Activated gamma-delta T cell treated with anti-CD3 and anti-CD28 coated beads, Interleukin-2, amount 50 U/mL, for 16 hours (primary cell): ENCODE measurements at regions not wholly inside any gene's neighbourhood (a gene's known extent, or its start where the extent isn't known, plus 50 kb on each side); places are given as distances from the start of the nearest gene placed in this dataset.

ENCODE experiments used
- DNase-seq: peaks from one replicate; pipeline ENCODE4 v3.0.0-alpha.2; 2020; ENCODE audit warnings: low read depth

DNA sequence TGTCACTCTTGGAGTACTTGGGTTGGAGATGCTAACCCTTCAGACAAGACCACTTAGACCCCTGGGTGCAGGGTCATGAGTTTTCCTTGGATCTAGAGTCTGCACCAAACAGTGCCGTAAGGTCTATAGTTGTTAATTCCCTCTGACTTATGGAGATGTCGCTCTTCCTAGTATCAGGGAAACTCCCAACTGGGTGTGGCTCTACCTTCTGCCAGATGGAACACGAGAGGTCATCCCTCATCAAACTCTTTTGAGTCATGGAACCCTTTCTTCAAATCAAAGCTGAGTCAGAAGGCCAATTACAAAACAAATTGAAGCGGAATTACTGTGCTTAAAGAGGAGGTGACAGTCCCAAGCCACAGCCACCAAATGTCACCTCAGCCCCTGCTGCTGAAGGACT is 514.9 kb upstream of the PROK2 start:
- no peak for DNase-seq

DNA sequence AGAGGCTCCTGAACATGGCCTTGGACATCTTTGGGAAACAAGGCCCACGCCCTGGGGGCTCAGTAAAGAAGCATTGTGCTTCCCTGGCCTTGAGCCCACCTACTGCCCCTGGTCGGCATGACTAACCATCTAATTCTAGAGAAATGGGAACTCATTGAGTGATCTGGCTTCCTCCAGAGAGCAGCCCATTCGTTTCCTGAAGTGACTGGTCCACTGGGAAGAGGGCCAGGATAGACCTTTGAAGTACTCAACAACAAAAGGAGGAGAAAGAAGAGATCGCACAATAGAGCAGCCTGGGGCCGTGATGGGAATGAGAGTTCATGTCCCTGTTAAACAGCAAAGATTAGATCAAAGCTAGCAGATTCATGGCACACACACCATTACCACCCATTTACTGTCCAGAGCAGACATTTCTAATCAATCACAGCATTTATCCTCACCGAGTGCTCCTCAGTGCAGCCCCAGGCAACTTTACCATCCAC is 514.4 kb upstream of the PROK2 start:
- no peak for DNase-seq

DNA sequence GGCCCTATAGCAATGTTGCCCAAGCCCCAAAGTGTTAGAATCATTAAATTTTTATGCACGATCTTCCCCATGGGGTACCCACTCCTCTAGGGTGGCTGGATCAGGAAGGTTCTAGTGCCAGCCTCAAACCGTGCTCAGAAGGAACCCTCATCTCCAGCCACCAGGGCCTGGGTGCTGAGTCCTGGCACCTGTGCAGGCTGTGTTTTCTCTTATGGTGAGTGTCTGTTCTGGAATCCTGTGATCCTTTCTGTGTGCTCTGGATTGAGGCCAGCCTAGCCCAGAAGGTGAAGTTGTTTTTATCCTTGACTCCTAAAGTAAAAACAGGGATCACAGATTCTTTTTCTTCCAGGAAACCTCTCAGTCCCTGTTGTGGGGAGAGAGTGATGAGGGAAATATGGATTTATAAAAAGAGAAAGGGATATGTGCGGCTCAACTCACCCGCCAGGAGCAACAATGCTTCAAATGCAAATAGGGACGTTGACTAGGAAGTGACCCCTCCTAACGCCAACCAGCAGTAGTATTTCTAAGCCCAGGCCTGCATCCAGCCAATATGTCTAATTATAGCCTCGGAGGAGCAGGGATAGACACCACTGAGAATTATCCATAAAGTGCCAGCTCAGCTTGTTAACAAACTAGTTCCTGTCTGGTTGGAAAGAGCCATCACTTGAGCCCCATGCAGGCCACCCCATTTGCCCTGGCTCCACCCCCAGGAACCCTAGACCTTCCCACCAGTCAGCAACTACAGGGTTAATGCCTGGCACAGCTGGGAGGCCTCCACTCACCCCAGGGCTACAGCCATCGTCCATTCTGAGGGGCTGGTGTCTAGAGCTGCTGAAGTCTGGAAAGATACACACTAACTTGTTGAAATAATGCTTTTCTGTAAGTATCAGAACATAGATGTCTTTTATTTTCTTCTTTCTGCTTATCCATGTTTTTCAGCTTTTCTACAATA is 513.5 kb upstream of the PROK2 start:
- no peak for DNase-seq

DNA sequence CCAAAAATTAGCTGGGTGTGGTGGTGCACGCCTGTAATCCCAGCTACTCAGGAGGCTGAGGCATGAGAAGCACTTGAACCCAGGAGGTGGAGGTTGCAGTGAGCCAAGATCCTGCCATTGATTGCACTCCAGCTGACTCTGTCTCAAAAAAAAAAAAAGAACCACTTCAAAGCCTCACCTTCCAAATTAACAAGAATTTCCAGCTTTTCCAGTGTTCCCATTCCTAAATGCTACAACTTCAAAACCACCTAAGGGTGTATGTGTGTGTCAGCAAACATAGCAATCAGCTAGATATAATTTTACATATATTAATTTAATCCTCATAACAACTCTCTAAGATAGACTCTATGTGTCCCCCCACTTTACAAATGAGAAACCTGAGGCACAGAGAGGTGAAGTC is 512.5 kb upstream of the PROK2 start:
- DNase-seq = no peak

DNA sequence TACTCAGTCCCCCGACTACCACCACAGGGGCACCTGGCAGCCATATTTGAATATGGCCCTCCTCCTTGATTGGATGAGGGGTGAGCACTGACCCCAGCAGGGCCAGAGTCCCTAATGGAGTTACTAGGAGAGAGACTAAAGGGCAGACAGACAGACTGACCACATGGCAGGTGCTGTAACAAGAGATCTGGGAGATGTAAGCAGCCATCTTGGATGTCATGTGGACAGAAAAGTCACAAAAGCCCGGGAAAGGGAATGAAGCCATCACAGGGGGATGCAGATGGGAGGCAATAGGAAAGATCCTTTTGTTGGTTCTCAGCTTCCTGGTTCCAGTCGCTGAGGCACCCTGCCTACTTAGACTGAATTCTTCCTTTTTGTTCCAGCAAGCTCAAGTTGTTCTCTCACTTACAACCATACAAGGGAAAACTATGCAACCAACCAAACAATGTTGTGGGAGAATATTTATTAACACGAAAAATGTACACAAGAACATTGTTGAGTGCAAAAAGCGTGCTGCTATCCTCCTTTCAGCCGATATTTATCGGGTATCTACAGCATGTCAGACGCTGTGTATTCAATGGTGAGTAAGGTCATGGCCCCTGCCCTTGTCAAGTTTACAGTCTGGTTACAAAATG is 511.6 kb upstream of the PROK2 start:
- no peak for DNase-seq

DNA sequence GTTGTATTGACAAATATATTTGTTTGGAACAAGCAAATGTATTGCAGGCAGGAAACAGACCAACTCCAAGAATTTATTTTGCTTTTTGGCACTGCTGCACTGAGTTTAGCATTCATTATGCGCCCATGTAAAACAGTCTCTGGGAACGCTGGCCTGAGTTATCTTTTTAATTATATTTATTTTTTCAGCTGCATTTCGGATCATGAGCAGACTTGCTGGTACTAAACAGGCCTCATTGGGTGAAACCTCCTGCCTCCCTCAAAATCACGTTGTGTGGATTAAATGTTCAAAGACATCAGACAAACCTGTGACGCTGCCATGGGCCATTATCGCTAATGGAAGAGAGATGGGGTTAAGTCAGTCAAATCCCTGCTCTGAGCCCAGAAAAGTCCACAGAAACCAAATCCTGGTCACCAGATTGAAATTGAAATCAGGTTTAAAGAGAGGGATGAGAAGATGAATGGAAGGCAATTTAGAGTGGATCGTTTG is 511.1 kb upstream of the PROK2 start:
- DNase-seq = no peak

DNA sequence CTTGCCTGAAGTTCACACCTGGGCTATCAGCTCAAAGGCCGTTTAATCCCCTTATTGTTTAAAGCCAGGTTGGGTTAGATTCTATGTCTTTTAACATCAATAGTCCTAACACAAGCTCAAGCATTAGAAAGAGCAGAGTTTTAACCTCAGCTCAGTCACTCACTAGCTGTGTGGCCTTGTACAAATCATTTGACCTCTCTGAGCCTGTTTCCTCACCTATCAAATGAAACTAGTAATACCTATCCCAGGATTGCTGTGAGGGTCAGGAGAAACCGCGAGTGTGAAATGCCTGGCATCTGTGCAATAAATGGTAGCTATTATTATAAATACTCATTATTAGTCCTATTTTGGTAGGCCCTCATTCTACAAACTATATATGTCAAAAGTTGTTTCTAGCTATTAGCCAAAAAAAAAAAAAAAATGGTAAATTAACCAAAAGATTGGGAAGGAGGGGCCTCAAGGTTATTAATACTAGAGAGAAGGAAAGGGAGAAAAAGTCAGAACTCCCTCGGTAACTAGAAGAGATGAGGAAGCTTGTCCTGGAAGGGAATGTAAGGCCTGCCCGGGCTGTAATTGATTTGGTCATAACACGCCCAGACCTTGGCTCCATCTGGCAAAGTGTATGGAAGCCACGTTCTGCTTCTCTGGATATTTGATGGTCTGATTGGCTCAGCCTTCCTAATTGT is 510.5 kb upstream of the PROK2 start:
- DNase-seq = no peak

DNA sequence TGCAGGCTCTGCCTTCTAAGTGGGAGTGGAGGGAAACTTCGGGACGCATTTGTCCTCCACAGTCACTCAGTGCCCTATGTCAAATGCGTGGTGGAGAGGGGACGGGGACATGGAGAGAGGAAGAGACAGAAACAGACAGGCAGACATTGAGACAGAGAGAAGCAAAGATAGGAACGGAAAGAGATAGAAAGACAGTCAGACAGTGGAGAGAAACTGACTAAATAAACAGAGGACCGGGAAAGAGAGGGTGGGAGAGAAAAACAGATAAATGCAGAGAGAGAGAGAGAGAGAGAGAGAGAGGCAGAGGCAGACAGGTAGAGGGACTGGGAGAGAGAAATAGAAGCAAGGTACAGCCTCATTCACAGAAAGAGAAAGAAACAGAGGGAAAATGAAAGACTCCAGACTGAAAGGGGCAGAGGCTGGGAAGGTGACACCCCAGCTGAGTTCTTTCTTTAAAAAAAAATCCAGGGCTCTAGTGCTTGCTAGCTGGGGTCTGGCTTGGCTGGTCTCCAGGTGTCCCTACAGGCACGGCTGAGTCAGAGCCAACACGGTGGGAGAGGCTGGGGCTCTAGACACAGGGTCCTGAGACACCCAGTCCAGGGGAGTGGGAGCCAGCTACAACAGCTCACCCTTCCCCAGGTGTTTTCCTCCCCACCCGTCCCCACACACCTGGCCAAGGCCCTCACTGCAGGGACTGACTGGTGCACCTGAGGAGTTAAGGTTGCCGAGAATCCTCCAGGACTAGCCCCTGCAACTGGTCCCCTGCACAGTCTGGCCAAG is 506.1 kb upstream of the PROK2 start:
- DNase-seq = no peak

DNA sequence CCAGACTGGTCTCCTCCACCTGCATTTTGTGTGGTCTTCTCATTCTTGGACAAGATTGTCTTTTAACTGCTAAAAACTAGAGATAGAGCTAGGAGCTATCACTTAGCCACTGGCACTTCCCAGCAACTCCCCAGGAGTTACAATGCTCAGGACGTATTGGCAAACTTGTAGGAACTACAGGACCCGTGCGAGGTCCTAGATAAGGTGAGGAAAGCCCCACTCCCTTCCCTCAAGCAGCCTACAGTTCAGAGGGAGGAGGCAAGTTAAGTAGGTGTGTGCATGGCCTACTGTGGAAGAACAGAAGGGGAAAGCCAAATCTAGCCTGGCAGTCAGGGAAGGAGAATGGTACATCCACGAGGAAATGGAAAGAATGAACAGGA is 504.7 kb upstream of the PROK2 start:
- no peak for DNase-seq

DNA sequence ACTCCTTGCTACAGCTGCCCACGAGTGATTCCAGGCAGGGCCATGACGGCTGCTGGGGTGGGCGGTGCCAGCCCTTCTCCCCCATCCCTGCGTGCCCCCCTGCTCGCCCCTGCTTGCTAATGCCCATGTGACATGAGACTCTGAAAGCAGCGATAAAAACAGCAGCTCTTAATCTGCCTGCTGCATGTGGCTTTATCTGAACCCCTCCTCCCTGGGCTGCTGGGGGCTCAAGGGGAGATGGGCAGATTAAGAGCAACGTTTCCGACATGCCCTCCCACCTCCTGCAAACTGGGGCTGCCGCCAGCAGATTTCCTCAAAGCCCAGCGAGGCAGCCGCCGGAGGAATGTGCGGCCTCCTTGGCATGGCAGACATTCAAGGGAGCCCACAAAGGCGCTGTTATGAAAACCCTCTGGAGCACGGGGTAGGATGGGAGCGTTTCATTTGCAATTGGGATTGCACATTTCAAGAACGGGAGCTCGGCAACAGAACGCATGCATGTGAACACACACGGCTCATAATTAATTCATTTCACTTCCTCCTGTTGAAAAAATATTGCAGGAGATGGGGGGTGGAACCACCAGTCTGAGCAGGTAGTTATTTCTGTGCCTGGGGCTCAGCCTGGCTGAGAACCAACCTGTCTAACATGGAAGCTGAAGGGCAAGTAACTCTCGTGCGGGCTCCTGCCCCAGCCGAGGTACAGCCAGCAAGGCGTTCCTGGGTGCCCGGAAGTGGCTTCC is 504.2 kb upstream of the PROK2 start:
- no peak for DNase-seq

DNA sequence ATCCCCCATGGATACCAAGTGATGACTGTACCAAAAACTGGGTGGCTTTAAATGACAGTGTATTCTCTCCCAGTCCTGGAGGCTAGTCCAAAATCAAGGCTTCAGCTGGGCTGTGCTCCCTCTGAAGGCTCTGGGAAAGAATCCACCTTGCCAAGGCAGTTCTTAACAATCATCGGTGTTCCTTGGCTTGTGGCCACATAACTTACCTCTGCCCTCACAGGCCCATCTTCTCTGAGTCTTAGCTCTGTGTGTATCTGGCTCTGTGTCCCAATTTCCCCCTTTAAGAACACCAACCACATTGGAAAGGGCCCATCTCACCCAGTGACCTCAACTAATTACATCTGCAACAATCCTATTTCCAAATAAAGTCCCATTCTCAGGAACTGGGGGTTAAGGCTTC is 503.0 kb upstream of the PROK2 start:
- no peak for DNase-seq

DNA sequence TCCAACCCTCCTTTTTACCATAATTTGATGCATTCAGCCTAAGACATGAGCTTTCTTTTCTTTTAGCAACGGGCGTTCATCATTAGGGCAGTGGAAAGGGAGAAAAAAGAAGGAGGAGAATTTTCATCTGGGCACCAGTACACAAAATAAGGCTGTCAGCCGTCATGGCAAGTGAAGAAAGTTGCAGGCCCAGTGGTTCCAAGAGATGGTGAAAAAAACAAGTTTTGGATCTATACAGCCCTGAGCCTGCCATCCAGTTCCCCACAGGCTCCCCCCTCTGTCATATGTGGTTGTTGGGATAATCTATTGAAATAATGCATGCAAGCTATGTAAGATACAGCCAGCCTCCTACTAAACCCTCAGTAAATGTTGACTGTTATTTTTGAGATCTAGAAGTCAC is 500.6 kb upstream of the PROK2 start:
- no peak for DNase-seq

DNA sequence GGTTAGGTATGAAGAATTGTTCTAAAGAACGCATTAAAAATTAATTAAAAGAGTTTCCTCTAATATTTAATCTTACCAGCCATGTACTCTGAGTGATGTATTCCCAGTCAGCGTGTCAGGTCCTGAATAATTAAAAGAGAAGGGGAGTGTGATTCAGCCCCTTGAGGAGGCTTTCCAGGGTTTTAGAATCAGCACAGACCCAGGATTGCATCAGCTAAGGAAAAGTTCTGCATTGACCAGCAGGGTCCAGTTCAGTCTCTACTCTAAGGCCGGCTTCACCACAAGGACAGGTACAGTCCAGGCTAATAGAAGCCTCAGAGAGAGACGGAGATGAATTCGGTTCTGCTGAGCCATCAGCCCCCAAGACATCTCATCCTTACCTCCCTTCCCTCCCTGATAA is 499.5 kb upstream of the PROK2 start:
- DNase-seq = no peak

DNA sequence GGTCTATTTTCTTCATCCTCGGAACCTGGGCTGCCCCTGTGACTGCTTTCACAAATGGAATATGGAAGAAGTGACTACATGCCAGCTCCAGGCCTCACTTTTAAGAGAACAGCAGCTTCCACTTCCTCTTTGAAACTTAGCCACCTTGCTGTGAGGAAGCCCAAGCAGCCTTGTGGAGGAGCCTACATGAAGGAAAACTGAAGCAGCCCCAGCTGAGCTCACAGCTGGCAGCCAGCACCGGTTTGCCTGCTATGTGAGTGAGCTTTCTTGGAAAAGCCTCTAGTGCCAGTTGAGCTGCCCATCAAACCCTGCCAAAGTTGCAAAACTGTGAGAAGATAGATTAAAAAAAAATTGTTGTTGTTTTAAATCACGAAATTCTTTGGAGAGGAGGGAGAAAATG is 498.0 kb upstream of the PROK2 start:
- DNase-seq = no peak

DNA sequence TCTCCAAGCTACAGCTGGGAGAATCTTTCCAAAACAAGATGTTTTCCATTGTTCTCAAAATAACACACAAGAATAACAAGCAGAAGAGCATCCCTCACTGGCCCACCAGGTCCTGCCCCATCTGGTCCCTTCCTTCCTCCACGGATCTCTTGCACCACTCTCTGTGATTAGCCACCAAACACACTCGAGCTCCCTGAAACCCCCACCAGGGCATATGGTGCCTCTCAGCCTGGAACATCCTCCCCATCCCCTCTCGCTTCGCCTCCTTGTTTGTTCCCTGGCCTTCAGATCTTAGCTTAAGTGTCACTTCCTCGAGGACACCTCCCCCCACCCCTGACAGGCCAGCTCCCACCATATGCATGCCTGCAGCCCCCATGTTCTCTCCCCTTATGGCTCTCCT is 496.6 kb upstream of the PROK2 start:
- no peak for DNase-seq

DNA sequence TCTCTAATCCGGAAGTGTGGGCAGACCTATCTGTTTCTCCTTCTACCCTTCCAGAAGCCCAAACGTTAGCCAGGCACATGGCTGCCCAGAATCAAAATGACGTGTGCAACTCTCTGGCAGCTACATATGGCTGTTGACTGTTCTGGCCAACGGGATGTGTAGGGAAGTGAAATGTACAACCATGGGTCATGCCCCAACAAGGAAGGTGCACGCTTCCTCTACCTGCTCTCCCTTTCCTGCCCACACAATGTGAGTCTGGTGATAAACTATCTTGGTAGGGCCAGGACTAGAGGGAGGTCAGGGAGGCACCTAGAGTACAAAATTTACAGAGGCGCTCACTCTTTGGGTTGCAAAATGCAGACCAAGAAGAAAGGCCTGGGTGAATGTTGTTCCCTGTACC is 495.9 kb upstream of the PROK2 start:
- DNase-seq = no peak

DNA sequence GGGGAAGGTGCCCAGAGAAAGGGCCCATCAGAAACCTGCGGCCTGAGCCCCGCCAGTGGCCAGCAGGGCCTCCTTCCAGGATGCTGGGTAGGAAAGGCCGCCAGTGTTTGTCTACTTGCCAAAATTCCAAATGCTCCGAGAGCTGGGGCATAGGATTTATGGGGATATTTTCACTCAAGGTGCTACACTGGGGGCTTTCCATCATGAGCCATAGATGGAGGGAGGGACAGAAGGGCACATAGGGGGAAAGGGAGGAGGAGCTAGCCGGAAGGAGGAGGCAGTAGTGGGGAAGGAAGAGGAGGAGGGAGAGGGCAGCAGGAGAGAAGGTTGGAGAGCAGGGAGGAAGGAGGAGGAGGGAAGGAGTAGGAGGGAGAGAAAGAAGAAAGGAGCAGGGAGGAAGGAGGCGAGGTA is 494.7 kb upstream of the PROK2 start:
- DNase-seq = no peak

DNA sequence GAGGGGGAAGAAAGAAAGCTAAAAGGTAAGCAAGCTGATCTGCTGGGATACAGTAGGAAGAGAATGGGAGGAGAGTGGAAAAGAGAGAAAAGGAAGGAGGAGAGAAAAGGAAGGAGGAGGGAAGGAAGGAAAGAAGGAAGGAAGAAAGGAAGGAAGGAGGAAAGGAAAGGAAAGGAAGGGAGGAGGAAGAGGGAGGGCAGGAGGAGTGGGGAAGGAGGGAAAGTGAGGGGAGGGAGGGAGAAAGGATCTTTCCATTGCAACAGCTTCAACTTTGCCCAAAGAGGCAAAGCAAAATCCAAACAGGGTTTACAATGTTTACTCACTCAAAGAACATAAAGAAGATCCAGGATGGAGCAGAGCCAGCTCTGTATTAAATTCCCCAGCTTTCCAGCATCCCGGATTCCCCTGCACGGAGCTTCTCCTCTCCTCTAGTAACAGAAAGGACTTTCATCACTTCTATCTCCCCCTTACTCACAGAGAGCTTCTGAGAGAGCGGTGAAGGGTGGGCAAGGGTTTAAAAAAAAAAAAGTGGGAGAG is 494.2 kb upstream of the PROK2 start:
- no peak for DNase-seq

DNA sequence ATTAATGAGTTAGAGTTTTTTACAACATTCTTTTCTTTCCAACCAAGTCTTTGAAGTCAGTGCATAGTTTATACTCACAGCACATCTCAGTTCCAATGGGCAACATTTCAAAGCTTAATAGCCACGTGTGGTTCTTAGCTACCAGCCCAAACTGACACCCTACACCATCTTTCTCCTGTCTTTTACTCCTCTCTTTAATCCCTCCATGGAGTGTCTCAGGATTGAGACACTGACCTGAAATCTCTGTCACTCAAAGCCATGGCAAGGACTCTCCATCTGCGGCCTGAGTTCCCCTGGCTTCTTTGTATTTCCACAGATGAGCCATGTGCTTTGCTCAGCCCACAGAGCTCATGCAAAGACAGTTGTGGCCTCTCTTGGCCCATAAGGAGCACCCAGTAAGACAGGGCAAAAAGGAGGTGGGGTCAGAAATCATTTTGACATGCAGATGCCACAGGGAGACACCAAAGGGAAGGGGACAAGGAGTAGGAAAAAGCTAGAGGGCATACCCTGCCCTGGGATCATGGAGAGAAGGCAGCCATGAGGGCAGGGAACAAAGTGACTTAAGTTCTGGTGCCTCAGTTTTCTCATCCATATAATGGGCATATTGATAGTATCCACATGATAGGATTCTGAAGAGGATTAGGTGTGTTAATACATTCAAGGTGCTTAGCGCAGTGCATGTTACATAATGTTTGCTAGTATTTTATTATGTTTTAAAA is 493.6 kb upstream of the PROK2 start:
- no peak for DNase-seq

DNA sequence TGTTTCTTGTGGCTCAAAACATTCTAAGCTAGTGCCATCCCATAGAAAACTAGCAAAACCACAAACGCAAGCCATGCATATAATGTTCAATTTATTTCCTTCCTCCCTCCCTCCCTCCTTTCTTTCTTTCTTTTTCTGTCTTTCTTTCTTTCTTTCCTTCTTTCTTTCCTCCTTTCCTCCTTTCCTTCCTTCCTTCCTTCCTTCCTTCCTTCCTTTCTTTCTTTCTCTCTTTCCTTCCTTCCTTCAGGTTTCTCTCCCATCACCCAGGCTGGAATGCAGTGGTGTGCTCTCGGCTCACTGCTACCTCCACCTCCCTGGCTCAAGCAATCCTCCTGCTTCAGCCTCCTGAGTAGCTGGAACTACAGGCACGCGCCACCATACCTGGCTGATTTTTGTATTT is 492.8 kb upstream of the PROK2 start:
- DNase-seq = no peak
